HEK293 (cell line): ENCODE measurements at regions not wholly inside any gene's neighbourhood (a gene's known extent, or its start where the extent isn't known, plus 50 kb on each side); places are given as distances from the start of the nearest gene placed in this dataset.

Source experiments
- CTCF ChIA-PET: fragments of 350-600 bp; formaldehyde crosslinking; extraction: SDS; loops from one replicate; lab custom pipeline; 2021; ENCODE audit warnings: antibody characterized with exemption; lab: Yijun Ruan, JAX
- POLR2A ChIA-PET: fragments of 300-600 bp; formaldehyde crosslinking; extraction: SDS; loops from one replicate; lab custom pipeline; 2020; ENCODE audit warnings: antibody characterized with exemption, inconsistent platforms; lab: Yijun Ruan, JAX
- H3K27ac ChIP-seq: fragments of 200-500 bp; sonication (Bioruptor generic); 2 replicates; pipeline ENCODE4 v1.5.1; 2014; ENCODE audit warnings: low read depth, low read length, control low read depth, inconsistent platforms; ENCODE audit errors: extremely low read depth
- H3K36me3 ChIP-seq, 2 experiments: fragments of 200-500 bp in 1 of 2; sonication (Bioruptor generic) in 1 of 2; 1 replicate in 1 of 2; 2 replicates in 1 of 2; pipeline ENCODE4 v1.5.1; 2014 to 2017; ENCODE audit warnings: inconsistent platforms in 2 of 2, low read length in 2 of 2; ENCODE audit not compliant: control insufficient read depth in 2 of 2, insufficient read depth in 1 of 2
- H3K4me1 ChIP-seq: fragments of 200-500 bp; sonication (Bioruptor generic); 2 replicates; pipeline ENCODE4 v1.5.1; 2014; ENCODE audit warnings: mild to moderate bottlenecking, low read length, inconsistent platforms; ENCODE audit not compliant: control insufficient read depth, insufficient read depth
- H3K4me3 ChIP-seq: 2 replicates; pipeline ENCODE4 v1.5.1; 2011; ENCODE audit warnings: low read depth, mild to moderate bottlenecking, control low read depth, low read length, moderate library complexity
- H3K9me3 ChIP-seq: fragments of 200-500 bp; sonication (Bioruptor generic); 2 replicates; pipeline ENCODE4 v1.5.1; 2014; ENCODE audit warnings: low read depth, low read length, inconsistent platforms; ENCODE audit not compliant: control insufficient read depth, insufficient read depth
- GLIS1 ChIP-seq: fragments of 450-650 bp; formaldehyde crosslinking; IDR thresholded peaks from 2 replicates; pipeline ENCODE4 v1.5.1; 2016; ENCODE audit warnings: missing biosample characterization, missing genetic modification characterization
- HIC1 ChIP-seq: fragments of 450-650 bp; formaldehyde crosslinking; IDR thresholded peaks from 2 replicates; pipeline ENCODE4 v1.5.1; 2016; ENCODE audit warnings: missing biosample characterization, missing genetic modification characterization
- INSM2 ChIP-seq: fragments of 450-650 bp; formaldehyde crosslinking; IDR thresholded peaks from 2 replicates; pipeline ENCODE4 v1.5.1; 2016; ENCODE audit warnings: missing biosample characterization, missing genetic modification characterization
- KLF7 ChIP-seq: fragments of 450-650 bp; formaldehyde crosslinking; IDR thresholded peaks from 2 replicates; pipeline ENCODE4 v1.5.1; 2016; ENCODE audit warnings: missing biosample characterization, missing genetic modification characterization, borderline replicate concordance
- PRDM1 ChIP-seq: fragments of 450-650 bp; formaldehyde crosslinking; IDR thresholded peaks from 2 replicates; pipeline ENCODE4; 2016; ENCODE audit warnings: missing biosample characterization, missing genetic modification characterization
- SALL2 ChIP-seq: fragments of 450-650 bp; formaldehyde crosslinking; IDR thresholded peaks from 2 replicates; pipeline ENCODE4 v1.5.0; 2017; ENCODE audit warnings: missing biosample characterization, mild to moderate bottlenecking, missing genetic modification characterization, borderline replicate concordance
- SP3 ChIP-seq: fragments of 450-650 bp; formaldehyde crosslinking; IDR thresholded peaks from 2 replicates; pipeline ENCODE4 v1.5.1; 2016; ENCODE audit warnings: missing biosample characterization, missing genetic modification characterization
- TCF7L2 ChIP-seq: IDR thresholded peaks from 2 replicates; pipeline ENCODE4 v1.6.1; 2011; ENCODE audit warnings: low read depth, mild to moderate bottlenecking, inconsistent platforms, low read length, moderate library complexity, borderline replicate concordance
- ZBTB21 ChIP-seq: fragments of 450-650 bp; formaldehyde crosslinking; IDR thresholded peaks from 2 replicates; pipeline ENCODE4 v1.5.1; 2017; ENCODE audit warnings: missing biosample characterization, missing genetic modification characterization
- ZNF148 ChIP-seq: fragments of 450-650 bp; formaldehyde crosslinking; IDR thresholded peaks from 2 replicates; pipeline ENCODE4 v1.5.0; 2017; ENCODE audit warnings: missing biosample characterization, missing genetic modification characterization, borderline replicate concordance
- ZNF175 ChIP-seq: fragments of 450-650 bp; formaldehyde crosslinking; IDR thresholded peaks from 2 replicates; pipeline ENCODE4 v1.5.1; 2016; ENCODE audit warnings: missing biosample characterization, missing genetic modification characterization
- ZNF19 ChIP-seq: fragments of 450-650 bp; formaldehyde crosslinking; IDR thresholded peaks from 2 replicates; pipeline ENCODE4; 2016; ENCODE audit warnings: missing biosample characterization, missing genetic modification characterization, low read depth
- ZNF221 ChIP-seq: fragments of 450-650 bp; formaldehyde crosslinking; IDR thresholded peaks from 2 replicates; pipeline ENCODE4 v1.5.1; 2017; ENCODE audit warnings: missing biosample characterization, missing genetic modification characterization, borderline replicate concordance
- ZNF274 ChIP-seq, 2 experiments: fragments of 200-500 bp in 1 of 2; fragments of 450-650 bp in 1 of 2; sonication (Bioruptor generic) in 1 of 2; formaldehyde crosslinking in 1 of 2; IDR thresholded peaks; 2 replicates each; pipeline versions ENCODE4 v1.5.1 to v1.6.1; 2014 to 2016; ENCODE audit warnings: borderline replicate concordance in 1 of 2, inconsistent platforms in 1 of 2, low read length in 1 of 2, missing biosample characterization in 1 of 2, missing genetic modification characterization in 1 of 2
- ZNF335 ChIP-seq: fragments of 450-650 bp; formaldehyde crosslinking; conservative IDR thresholded peaks from 2 replicates; pipeline ENCODE4 v1.5.1; 2016; ENCODE audit warnings: missing biosample characterization, missing genetic modification characterization
- ZNF366 ChIP-seq: fragments of 450-650 bp; formaldehyde crosslinking; conservative IDR thresholded peaks from 2 replicates; pipeline ENCODE4 v1.5.1; 2016; ENCODE audit warnings: missing biosample characterization, missing genetic modification characterization
- ZNF394 ChIP-seq: fragments of 450-650 bp; formaldehyde crosslinking; IDR thresholded peaks from 2 replicates; pipeline ENCODE4 v1.5.1; 2016; ENCODE audit warnings: missing biosample characterization, missing genetic modification characterization, mild to moderate bottlenecking, moderate library complexity, borderline replicate concordance
- ZNF404 ChIP-seq: fragments of 450-650 bp; formaldehyde crosslinking; IDR thresholded peaks from 2 replicates; pipeline ENCODE4 v1.5.1; 2017; ENCODE audit warnings: missing biosample characterization, missing genetic modification characterization
- ZNF423 ChIP-seq: fragments of 450-650 bp; formaldehyde crosslinking; IDR thresholded peaks from 2 replicates; pipeline ENCODE4 v1.5.1; 2016; ENCODE audit warnings: missing biosample characterization, missing genetic modification characterization
- ZNF426 ChIP-seq: fragments of 450-650 bp; formaldehyde crosslinking; IDR thresholded peaks from 2 replicates; pipeline ENCODE4 v1.5.1; 2017; ENCODE audit warnings: missing biosample characterization, missing genetic modification characterization, mild to moderate bottlenecking, inconsistent platforms, moderate library complexity
- ZNF510 ChIP-seq: fragments of 450-650 bp; formaldehyde crosslinking; IDR thresholded peaks from 2 replicates; pipeline ENCODE4 v1.5.1; 2018; ENCODE audit warnings: mild to moderate bottlenecking, missing genetic modification characterization, missing biosample characterization; ENCODE audit not compliant: insufficient replicate concordance
- ZNF585B ChIP-seq: fragments of 450-650 bp; formaldehyde crosslinking; IDR thresholded peaks from 2 replicates; pipeline ENCODE4 v1.5.1; 2016; ENCODE audit warnings: missing biosample characterization, missing genetic modification characterization
- ZNF768 ChIP-seq: fragments of 450-650 bp; formaldehyde crosslinking; IDR thresholded peaks from 2 replicates; pipeline ENCODE4 v1.5.1; 2018; ENCODE audit warnings: missing biosample characterization, mild to moderate bottlenecking, missing genetic modification characterization
- ZNF776 ChIP-seq: fragments of 450-650 bp; formaldehyde crosslinking; IDR thresholded peaks from 2 replicates; pipeline ENCODE4 v1.5.0; 2017; ENCODE audit warnings: missing biosample characterization, missing genetic modification characterization, borderline replicate concordance
- ZNF791 ChIP-seq: fragments of 450-650 bp; formaldehyde crosslinking; IDR thresholded peaks from 2 replicates; pipeline ENCODE4 v1.5.1; 2016; ENCODE audit warnings: missing biosample characterization, missing genetic modification characterization
- ZNF837 ChIP-seq: fragments of 450-650 bp; formaldehyde crosslinking; IDR thresholded peaks from 2 replicates; pipeline ENCODE4 v1.5.1; 2016; ENCODE audit warnings: missing biosample characterization, missing genetic modification characterization
- ZSCAN16 ChIP-seq: fragments of 450-650 bp; formaldehyde crosslinking; IDR thresholded peaks from 2 replicates; pipeline ENCODE4 v1.5.1; 2016; ENCODE audit warnings: missing biosample characterization, missing genetic modification characterization

GRCh38 chr11:116420030-116420429, 352.8 kb downstream of the BUD13 start:
- H3K4me3 ChIP-seq, result no peak overlapping the region
- ChIA-PET POLR2A (no interaction called here), CTCF (no interaction called here)
- no peak for TF ChIP-seq PRDM1 (tag by site-specific recombination)
- TF ChIP-seq ZNF768, result no peak
- no peak for TF ChIP-seq ZNF791
- TF ChIP-seq ZNF423 (tag by site-specific recombination), result no peak
- TF ChIP-seq TCF7L2, result no peak
- TF ChIP-seq ZNF585B (tag by site-specific recombination), result no peak
- TF ChIP-seq KLF7 (tag by site-specific recombination), result no peak
- TF ChIP-seq ZNF19, result no peak
- no peaks in the 10 kb centered on the region for H3K36me3 ChIP-seq
- H3K27ac ChIP-seq, result no peak overlapping the region
- H3K4me1 ChIP-seq, result no peaks in the 10 kb centered on the region
- H3K9me3 ChIP-seq, result no peaks in the 10 kb centered on the region

- Histone ChIP-seq H3K4me3 (no peak overlapping the region), H3K36me3 (no peaks in the 10 kb centered on the region), H3K4me1 (no peaks in the 10 kb centered on the region), H3K27ac (no peak overlapping the region), H3K9me3 (no peaks in the 10 kb centered on the region)
- TF ChIP-seq SP3 (tag by site-specific recombination) (no peak), ZNF837 (tag by site-specific recombination) (no peak), ZNF221 (tag by site-specific recombination) (no peak), ZNF274 (IDR thresholded peaks at IDR 0.05; ENCODE audit: low read length) (no peak), ZNF274 (tag by site-specific recombination; IDR thresholded peaks at IDR 0.05; ENCODE audit: borderline replicate concordance) (no peak), ZNF394 (tag by site-specific recombination) (no peak), ZNF404 (tag by site-specific recombination) (no peak), ZNF423 (tag by site-specific recombination) (no peak), ZBTB21 (tag by site-specific recombination) (no peak), ZNF366 (tag by site-specific recombination) (no peak)
- ChIA-PET POLR2A (no interaction called here), CTCF (interaction anchor here (0.6 kb wide), 1 partner anchor 687 kb away, joined by 3 read pairs; no protein-coding TSS in a partner anchor)
Observed at GRCh38 chr11:116418388-116419041, 354.3 kb downstream of the BUD13 start.

GRCh38 chr11:116416852-116417251, 355.9 kb downstream of the BUD13 start:
- CTCF ChIA-PET, result no interaction called here
- Histone ChIP-seq H3K4me3 (no peak overlapping the region), H3K27ac (no peak overlapping the region), H3K9me3 (no peaks in the 10 kb centered on the region), H3K36me3 (no peaks in the 10 kb centered on the region), H3K4me1 (no peaks in the 10 kb centered on the region)
- POLR2A ChIA-PET, result no interaction called here
- TF ChIP-seq HIC1 (tag by site-specific recombination) (no peak), ZNF510 (tag by site-specific recombination) (no peak), ZNF335 (tag by site-specific recombination) (no peak), ZNF175 (no peak), ZNF426 (no peak), ZNF776 (tag by site-specific recombination) (no peak), ZNF148 (tag by site-specific recombination) (no peak), SALL2 (tag by site-specific recombination) (no peak), ZSCAN16 (no peak), GLIS1 (no peak), INSM2 (tag by site-specific recombination) (no peak)
